Natural killer cell (primary cell): ENCODE measurements at regions not wholly inside any gene's neighbourhood (a gene's known extent, or its start where the extent isn't known, plus 50 kb on each side); places are given as distances from the start of the nearest gene placed in this dataset.

Experiments
- ATAC-seq, 3 donors: fragments of 150-1000 bp in 2 of 3; fragments of 200-7000 bp in 1 of 3; cut with Tn5 transposase; 1 replicate in 1 of 3; 2 replicates in 2 of 3; pipeline ENCODE4 v1.10.0; 2021; ENCODE audit warnings: mild to moderate bottlenecking in 2 of 3, moderate library complexity in 2 of 3
- DNase-seq, 2 donors: peaks; one replicate each; pipeline versions ENCODE4 v3.0.0 to v3.0.0-alpha.2; 2013 to 2021; ENCODE audit warnings: mixed read lengths in 1 of 2
- H3K27ac ChIP-seq: one replicate; pipeline ENCODE4 v1.5.1; 2013; ENCODE audit warnings: mild to moderate bottlenecking, low read length
- H3K27me3 ChIP-seq: one replicate; pipeline ENCODE4 v1.6.1; 2013; ENCODE audit warnings: low read length; ENCODE audit not compliant: control insufficient read depth, insufficient read depth
- H3K36me3 ChIP-seq: one replicate; pipeline ENCODE4 v1.6.1; 2013; ENCODE audit warnings: low read length; ENCODE audit not compliant: control insufficient read depth, insufficient read depth
- H3K4me1 ChIP-seq: one replicate; pipeline ENCODE4 v1.6.1; 2013; ENCODE audit warnings: low read length; ENCODE audit not compliant: control insufficient read depth, insufficient read depth
- H3K4me3 ChIP-seq: one replicate; pipeline ENCODE4 v1.5.1; 2013; ENCODE audit warnings: low read length
- H3K9me3 ChIP-seq: one replicate; pipeline ENCODE4 v1.6.1; 2013; ENCODE audit warnings: low read length; ENCODE audit not compliant: control insufficient read depth, insufficient read depth
- H3K27ac Mint-ChIP-seq, 2 donors: one replicate each; pipeline ENCODE4 v1.8.0; 2022; ENCODE audit warnings: mild to moderate bottlenecking in 2 of 2, mixed read lengths in 2 of 2, moderate library complexity in 1 of 2
- H3K27me3 Mint-ChIP-seq, 2 donors: one replicate each; pipeline ENCODE4 v1.8.0; 2022; ENCODE audit warnings: low read depth in 2 of 2, mixed read lengths in 2 of 2
- H3K36me3 Mint-ChIP-seq: one replicate; pipeline ENCODE4 v1.8.0; 2022; ENCODE audit warnings: mixed read lengths
- H3K4me1 Mint-ChIP-seq, 2 donors: one replicate each; pipeline ENCODE4 v1.8.0; 2022; ENCODE audit warnings: mixed read lengths in 2 of 2
- H3K4me3 Mint-ChIP-seq: one replicate; pipeline ENCODE4 v1.8.0; 2022; ENCODE audit warnings: mild to moderate bottlenecking, moderate library complexity, mixed read lengths
- H3K9me3 Mint-ChIP-seq, 2 donors: one replicate each; pipeline ENCODE4 v1.8.0; 2022; ENCODE audit warnings: mixed read lengths in 2 of 2
- WGBS: methylation state at CpG from one replicate; pipeline ENCODE4 v1.1.7; 2013; ENCODE audit warnings: missing lambda C conversion rate; ENCODE audit not compliant: insufficient coverage; 5-methylcytosine and 5-hydroxymethylcytosine counted together
- intact Hi-C: fragments of 100-400 bp; cut with micrococcal nuclease; formaldehyde crosslinking; loops from one replicate; pipeline ENCODE4 v1.14.2; 2022
- TF ChIP-seq, protein P1 (sequence below): fragments of 200-600 bp; IDR thresholded peaks from one replicate; pipeline ENCODE4 v1.8.0; 2022; ENCODE audit warnings: antibody characterized with exemption

DNA sequence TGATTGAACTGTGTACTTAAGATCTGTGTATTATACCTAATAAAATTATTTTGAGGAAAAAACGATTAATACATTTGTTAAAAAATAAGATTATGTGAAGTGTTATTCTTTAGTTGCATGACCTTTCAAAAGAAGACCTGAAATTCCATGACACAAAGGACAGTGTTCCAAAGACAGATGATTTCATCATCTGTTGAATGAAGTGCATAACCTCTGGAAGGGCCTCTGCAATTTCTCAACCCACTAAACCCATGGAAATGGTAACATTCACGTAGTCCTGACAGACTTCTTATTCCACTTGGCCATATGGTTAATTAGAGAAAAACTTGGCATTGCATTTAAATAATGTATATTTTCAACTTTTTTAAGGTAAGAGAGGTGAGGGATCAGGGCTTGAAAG, 167.2 kb upstream of the CTNND2 start:
- DNase-seq (no peak), ATAC-seq (no peak)
- H3K27me3 Mint-ChIP-seq: no peaks in the 10 kb centered on the region
- no peaks in the 10 kb centered on the region for H3K27me3 ChIP-seq
- H3K9me3 Mint-ChIP-seq: peaks cover 12 to 18% of the 10 kb centered on the region in 2 donors
- H3K9me3 ChIP-seq: no peaks in the 10 kb centered on the region
- no peaks in the 10 kb centered on the region for H3K36me3 ChIP-seq
- 83% methylated on average over 1 of the region's 2 CpGs for WGBS
- H3K4me1 Mint-ChIP-seq: no peaks in the 10 kb centered on the region
- no peaks in the 10 kb centered on the region for H3K36me3 Mint-ChIP-seq
- H3K4me3 Mint-ChIP-seq: no peak overlapping the region
- no peaks in the 10 kb centered on the region for H3K4me1 ChIP-seq
- no peak overlapping the region for H3K4me3 ChIP-seq
- intact Hi-C loops: no loop called here
- H3K27ac ChIP-seq: no peak overlapping the region
- TF ChIP-seq, protein P1, sequence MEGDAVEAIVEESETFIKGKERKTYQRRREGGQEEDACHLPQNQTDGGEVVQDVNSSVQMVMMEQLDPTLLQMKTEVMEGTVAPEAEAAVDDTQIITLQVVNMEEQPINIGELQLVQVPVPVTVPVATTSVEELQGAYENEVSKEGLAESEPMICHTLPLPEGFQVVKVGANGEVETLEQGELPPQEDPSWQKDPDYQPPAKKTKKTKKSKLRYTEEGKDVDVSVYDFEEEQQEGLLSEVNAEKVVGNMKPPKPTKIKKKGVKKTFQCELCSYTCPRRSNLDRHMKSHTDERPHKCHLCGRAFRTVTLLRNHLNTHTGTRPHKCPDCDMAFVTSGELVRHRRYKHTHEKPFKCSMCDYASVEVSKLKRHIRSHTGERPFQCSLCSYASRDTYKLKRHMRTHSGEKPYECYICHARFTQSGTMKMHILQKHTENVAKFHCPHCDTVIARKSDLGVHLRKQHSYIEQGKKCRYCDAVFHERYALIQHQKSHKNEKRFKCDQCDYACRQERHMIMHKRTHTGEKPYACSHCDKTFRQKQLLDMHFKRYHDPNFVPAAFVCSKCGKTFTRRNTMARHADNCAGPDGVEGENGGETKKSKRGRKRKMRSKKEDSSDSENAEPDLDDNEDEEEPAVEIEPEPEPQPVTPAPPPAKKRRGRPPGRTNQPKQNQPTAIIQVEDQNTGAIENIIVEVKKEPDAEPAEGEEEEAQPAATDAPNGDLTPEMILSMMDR: no peak
- no peak overlapping the region for H3K27ac Mint-ChIP-seq

DNA sequence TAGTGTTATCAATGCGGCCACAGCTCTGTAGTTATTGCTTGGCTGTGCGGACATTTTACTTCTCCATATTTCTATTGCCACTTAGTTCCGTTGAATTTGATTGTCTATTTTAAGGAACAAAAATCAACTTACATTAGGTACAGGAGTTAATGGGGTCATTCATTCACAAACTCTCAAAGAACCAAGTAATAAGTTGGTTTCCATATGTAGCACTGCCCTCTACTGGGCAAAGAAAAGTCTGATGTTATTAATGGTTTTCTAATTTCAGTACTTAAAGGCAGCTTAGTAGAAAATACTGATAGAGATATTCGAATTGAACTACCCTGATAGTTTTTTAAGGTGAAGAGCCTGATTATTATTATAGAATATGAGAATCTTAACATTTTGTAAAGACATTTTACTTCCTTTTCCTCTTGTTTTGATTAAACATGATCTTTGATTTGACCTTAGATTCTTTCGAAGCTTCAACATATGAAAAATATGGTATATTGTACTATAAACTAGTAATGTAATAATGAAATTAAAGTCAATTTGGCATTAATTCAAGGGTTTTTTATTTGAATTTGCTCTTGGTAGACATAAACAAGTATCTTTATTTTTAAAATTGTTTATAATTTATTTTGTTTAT, 119.5 kb upstream of the CTNND2 start:
- Histone ChIP-seq H3K36me3 (no peaks in the 10 kb centered on the region), H3K4me1 (no peaks in the 10 kb centered on the region), H3K4me3 (no peak overlapping the region), H3K9me3 (peaks cover 3% of the 10 kb centered on the region), H3K27ac (no peak overlapping the region), H3K27me3 (no peaks in the 10 kb centered on the region)
- H3K36me3 Mint-ChIP-seq: no peaks in the 10 kb centered on the region
- H3K4me3 Mint-ChIP-seq: no peak overlapping the region
- no CpG with 5 or more reads among the region's 5 CpGs for WGBS
- H3K9me3 Mint-ChIP-seq: no peaks in the 10 kb centered on the region
- TF ChIP-seq, protein P1: peak; percentile 61
- H3K27ac Mint-ChIP-seq: no peak overlapping the region
- intact Hi-C loops: loop anchor here (5.0 to 10.0 kb wide), 2 partner anchors 759 to 1036 kb away; no protein-coding TSS in a partner anchor
- peak in 1 of 2 donors; percentile 4 for DNase-seq
- no peaks in the 10 kb centered on the region for H3K4me1 Mint-ChIP-seq
- peak in 1 of 3 donors; percentile 35 for ATAC-seq
- no peaks in the 10 kb centered on the region for H3K27me3 Mint-ChIP-seq

DNA sequence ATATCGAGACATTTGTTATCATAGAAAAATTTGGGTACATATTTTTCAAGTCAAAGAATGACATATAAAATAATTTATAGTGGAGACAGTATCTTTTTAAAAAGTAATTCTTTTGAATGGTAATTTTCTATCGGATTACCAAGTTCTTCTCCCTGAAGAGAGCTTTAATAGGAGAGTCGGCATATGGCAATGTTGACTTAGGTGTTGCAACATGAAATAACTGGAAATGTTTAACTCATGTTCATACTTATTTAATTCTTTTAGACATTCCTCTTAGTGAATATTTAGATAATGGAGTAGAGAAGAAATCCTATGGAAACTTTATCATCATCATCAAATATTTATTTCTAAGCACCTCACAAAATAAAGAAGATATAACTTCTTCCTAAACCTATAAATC, 118.2 kb upstream of the CTNND2 start:
- peaks cover 1% of the 10 kb centered on the region for H3K9me3 ChIP-seq
- no peak overlapping the region for H3K27ac ChIP-seq
- TF ChIP-seq, protein P1: no peak
- ATAC-seq (no peak), DNase-seq (no peak)
- no peak overlapping the region for H3K4me3 ChIP-seq
- Mint-ChIP-seq H3K27me3 (no peaks in the 10 kb centered on the region), H3K4me1 (no peaks in the 10 kb centered on the region), H3K27ac (no peak overlapping the region), H3K36me3 (no peaks in the 10 kb centered on the region), H3K9me3 (no peaks in the 10 kb centered on the region), H3K4me3 (no peak overlapping the region)
- H3K4me1 ChIP-seq: no peaks in the 10 kb centered on the region
- no peaks in the 10 kb centered on the region for H3K36me3 ChIP-seq
- WGBS: 83% methylated on average over 1 of the region's 3 CpGs
- H3K27me3 ChIP-seq: no peaks in the 10 kb centered on the region
- intact Hi-C loops: loop anchor here (5.0 to 10.0 kb wide), 2 partner anchors 758 to 1035 kb away; no protein-coding TSS in a partner anchor

DNA sequence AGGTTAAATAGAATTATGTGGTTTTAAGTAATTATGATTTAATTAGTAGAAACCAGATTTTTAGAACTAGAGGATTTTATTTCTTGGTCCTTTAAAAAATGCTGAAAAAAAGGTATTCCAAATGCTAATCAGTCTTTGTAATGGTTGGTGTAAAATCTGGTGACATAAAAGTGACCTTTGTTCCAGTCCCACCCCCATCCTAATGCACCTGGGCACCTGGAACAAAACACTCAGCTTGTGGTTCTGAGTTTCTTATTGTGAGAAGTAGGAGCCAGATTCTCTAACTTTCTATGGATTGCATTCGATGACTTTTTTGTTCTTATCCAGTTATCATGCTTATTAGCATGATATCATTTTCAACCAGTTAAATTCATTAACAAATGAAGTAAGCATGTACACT, 115.1 kb upstream of the CTNND2 start:
- no peak overlapping the region for H3K27ac Mint-ChIP-seq
- H3K27me3 Mint-ChIP-seq: no peaks in the 10 kb centered on the region
- intact Hi-C loops: no loop called here
- no peaks in the 10 kb centered on the region for H3K36me3 Mint-ChIP-seq
- H3K27ac ChIP-seq: no peak overlapping the region
- H3K4me1 ChIP-seq: no peaks in the 10 kb centered on the region
- H3K4me3 Mint-ChIP-seq: no peak overlapping the region
- WGBS: no CpG with 5 or more reads among the region's 1 CpG
- TF ChIP-seq, protein P1: no peak
- no peak for DNase-seq
- no peaks in the 10 kb centered on the region for H3K36me3 ChIP-seq
- no peaks in the 10 kb centered on the region for H3K4me1 Mint-ChIP-seq
- no peaks in the 10 kb centered on the region for H3K9me3 Mint-ChIP-seq
- H3K27me3 ChIP-seq: no peaks in the 10 kb centered on the region
- H3K9me3 ChIP-seq: no peaks in the 10 kb centered on the region
- no peak overlapping the region for H3K4me3 ChIP-seq
- no peak for ATAC-seq
